ENCODE measurements at regions not wholly inside any gene's neighbourhood (a gene's known extent, or its start where the extent isn't known, plus 50 kb on each side); places are given as distances from the start of the nearest gene placed in this dataset.

DNA sequence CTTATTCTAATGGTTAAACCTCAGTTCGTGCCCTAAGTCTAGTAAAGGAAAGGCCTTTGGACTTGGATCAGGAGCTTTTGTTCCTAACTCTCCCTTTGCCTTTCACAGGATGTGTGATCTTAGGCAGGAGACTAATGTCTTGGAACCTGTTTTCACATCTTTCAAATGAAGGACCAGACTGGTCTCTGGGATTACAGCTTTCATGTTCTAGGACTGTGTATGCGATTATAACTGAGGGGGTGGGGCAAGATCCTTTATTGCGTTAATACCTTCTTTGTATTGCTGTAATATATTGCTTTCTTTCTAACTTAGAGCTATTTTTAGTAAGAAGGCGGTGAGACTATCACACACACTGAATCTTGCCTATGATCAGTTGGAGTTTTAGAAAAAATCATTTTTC lies 368.1 kb downstream of the RPRM start:
- H3K36me3 ChIP-seq, result no peaks in the 10 kb centered on the region
- intact Hi-C loops (cut with DNase I), result no loop called here
- H3K27me3 ChIP-seq, result no peaks in the 10 kb centered on the region
- 48 to 54% methylated on average over 4 of the region's 4 CpGs for WGBS, 2 donors
- DNase-seq, result no peak
- no peaks in the 10 kb centered on the region for H3K4me1 ChIP-seq
- TF ChIP-seq, protein P1, sequence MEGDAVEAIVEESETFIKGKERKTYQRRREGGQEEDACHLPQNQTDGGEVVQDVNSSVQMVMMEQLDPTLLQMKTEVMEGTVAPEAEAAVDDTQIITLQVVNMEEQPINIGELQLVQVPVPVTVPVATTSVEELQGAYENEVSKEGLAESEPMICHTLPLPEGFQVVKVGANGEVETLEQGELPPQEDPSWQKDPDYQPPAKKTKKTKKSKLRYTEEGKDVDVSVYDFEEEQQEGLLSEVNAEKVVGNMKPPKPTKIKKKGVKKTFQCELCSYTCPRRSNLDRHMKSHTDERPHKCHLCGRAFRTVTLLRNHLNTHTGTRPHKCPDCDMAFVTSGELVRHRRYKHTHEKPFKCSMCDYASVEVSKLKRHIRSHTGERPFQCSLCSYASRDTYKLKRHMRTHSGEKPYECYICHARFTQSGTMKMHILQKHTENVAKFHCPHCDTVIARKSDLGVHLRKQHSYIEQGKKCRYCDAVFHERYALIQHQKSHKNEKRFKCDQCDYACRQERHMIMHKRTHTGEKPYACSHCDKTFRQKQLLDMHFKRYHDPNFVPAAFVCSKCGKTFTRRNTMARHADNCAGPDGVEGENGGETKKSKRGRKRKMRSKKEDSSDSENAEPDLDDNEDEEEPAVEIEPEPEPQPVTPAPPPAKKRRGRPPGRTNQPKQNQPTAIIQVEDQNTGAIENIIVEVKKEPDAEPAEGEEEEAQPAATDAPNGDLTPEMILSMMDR (IDR thresholded peaks at IDR 0.05), result no peak
- no peak for TF ChIP-seq POLR2A (IDR thresholded peaks at IDR 0.05)
- no peaks in the 10 kb centered on the region for H3K9me3 ChIP-seq
- no peak overlapping the region for H3K27ac ChIP-seq
- no peak overlapping the region for H3K4me3 ChIP-seq

DNA sequence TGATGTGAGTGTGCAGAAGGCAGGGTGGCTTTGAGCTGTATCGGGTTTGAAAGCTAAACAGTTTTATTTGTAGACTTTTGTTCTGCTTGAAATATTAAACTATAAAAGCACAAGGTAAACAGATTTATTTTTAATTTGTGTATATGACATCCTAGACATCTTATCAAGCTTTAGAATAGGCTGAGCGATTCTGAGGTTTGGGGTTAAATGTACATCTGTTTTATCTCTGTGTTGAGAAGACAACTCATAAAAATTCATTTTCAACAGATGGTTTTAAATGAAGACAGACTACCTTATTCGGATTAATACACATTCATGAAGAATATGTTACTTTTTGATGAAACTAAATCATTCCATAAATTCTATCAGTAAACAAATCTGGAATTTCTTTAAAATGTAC lies 368.8 kb downstream of the RPRM start:
- no peaks in the 10 kb centered on the region for H3K4me1 ChIP-seq
- intact Hi-C loops (cut with DNase I), result no loop called here
- H3K27me3 ChIP-seq, result no peaks in the 10 kb centered on the region
- 77% methylated on average over 3 of the region's 3 CpGs for WGBS, 2 donors
- H3K4me3 ChIP-seq, result no peak overlapping the region
- H3K36me3 ChIP-seq, result no peaks in the 10 kb centered on the region
- no peak for DNase-seq
- TF ChIP-seq, protein P1 (IDR thresholded peaks at IDR 0.05), result no peak
- no peak for TF ChIP-seq POLR2A (IDR thresholded peaks at IDR 0.05)
- H3K9me3 ChIP-seq, result no peaks in the 10 kb centered on the region
- H3K27ac ChIP-seq, result no peak overlapping the region

DNA sequence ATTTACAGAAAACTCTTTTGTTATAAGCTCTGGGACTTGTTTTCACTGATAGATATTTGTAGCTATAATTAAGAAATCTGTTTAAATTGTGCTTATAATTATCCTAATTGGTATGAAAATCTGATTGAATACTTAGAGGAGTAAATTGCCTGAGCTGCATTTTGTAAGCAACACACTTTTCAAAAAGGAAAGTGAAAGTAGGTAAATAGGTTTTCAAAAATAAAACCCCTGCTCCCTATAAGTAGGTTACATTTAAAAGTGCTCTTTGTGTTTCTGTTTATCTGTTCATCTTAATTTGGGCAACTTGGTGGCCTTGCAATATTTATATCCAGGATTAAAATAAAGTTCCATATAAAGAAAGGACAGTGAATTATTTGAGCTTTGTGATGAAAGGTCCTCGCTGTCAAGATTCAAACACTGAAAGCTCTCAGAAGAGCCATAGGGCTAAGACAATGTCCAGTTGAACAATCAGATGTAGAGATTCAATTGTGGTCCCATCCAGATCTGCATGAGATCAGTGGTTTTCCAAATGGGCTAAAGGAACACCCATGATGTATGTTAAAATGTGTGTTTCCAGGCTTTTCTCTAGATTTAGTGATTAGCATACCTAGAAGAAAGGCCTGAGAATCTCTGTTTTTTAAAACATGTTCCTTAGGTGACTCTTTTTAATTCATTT lies 371.6 kb downstream of the RPRM start:
- whole genome bisulfite sequencing, 2 donors, result 75 to 82% methylated on average over 1 of the region's 1 CpG
- Histone ChIP-seq H3K9me3 (no peaks in the 10 kb centered on the region), H3K4me3 (no peak overlapping the region)

DNA sequence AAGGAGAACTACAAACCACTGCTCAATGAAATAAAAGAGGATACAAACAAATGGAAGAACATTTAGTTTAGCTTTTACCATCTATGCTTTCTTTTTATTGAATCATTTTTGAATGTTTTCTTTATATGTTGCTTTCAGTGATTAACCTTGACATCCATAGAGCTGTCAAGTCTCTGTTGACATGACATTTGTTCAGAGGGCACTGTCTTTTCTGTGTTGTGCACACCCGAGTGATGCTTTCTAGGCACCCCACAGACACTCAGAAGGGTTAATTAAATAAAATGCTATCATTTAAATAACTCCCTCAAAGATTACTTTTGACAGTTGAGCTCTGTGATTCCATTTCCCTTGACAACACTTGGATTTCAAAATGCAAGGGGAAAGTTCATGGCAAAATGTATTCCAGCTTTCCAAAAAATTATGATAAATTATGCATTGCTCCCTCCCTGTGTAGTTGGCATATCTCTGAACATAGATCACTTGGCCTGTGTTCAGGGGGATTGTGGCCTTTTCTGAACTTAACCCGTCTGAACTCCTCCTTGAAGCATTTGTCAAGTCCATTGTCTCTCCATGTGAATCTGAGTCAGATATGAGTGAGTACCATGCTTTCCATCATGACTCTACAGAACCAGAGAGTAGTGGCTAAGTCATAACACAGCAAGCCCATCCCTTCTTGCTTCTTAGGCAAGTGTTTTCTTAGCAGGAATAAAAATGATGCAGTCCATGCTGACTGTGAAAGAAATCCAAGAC lies 372.6 kb downstream of the RPRM start:
- 39 to 41% methylated on average over 2 of the region's 2 CpGs for WGBS, 2 donors
- intact Hi-C loops (cut with DNase I), result no loop called here
- Histone ChIP-seq H3K9me3 (no peaks in the 10 kb centered on the region), H3K36me3 (no peaks in the 10 kb centered on the region), H3K27me3 (no peaks in the 10 kb centered on the region), H3K4me1 (no peaks in the 10 kb centered on the region), H3K27ac (no peak overlapping the region), H3K4me3 (no peak overlapping the region)
- TF ChIP-seq, protein P1 (IDR thresholded peaks at IDR 0.05), result no peak
- TF ChIP-seq POLR2A (IDR thresholded peaks at IDR 0.05), result no peak
- no peak for DNase-seq

More for the DNA sequence above, 371.6 kb downstream of the RPRM start:
- H3K27ac ChIP-seq, result no peak overlapping the region
- TF ChIP-seq POLR2A (IDR thresholded peaks at IDR 0.05), result no peak
- TF ChIP-seq, protein P1 (IDR thresholded peaks at IDR 0.05), result no peak
- no peaks in the 10 kb centered on the region for H3K27me3 ChIP-seq
- no peaks in the 10 kb centered on the region for H3K4me1 ChIP-seq
- DNase-seq, result no peak
- intact Hi-C loops (cut with DNase I), result no loop called here
- no peaks in the 10 kb centered on the region for H3K36me3 ChIP-seq

DNA sequence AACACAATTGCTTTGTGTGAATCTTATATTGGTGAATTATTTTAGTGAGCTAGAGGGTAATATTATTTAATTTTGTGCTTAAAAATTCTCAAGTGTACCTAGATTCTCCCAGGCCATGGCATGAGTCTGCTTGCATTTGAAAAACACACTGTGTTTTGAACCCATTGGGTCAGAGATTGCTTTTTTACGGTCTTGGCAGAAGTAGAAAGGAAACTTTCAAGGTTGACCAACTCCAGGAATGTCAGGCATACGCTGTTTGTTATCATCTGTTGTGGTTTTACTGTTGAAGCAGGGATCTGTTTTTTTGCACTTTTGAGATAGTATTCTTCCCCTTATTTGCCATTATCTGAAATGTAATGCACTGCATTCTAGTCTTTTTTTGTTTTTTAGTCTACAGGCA lies 377.4 kb downstream of the RPRM start:
- intact Hi-C loops (cut with DNase I), result no loop called here

More for the DNA sequence above, 377.4 kb downstream of the RPRM start:
- no peaks in the 10 kb centered on the region for H3K27me3 ChIP-seq
- H3K4me3 ChIP-seq, result no peak overlapping the region
- DNase-seq, result no peak
- H3K9me3 ChIP-seq, result no peaks in the 10 kb centered on the region
- no peaks in the 10 kb centered on the region for H3K4me1 ChIP-seq
- H3K36me3 ChIP-seq, result no peaks in the 10 kb centered on the region
- WGBS, 2 donors, result 25 to 35% methylated on average over 2 of the region's 2 CpGs
- no peak for TF ChIP-seq POLR2A (IDR thresholded peaks at IDR 0.05)
- TF ChIP-seq, protein P1 (IDR thresholded peaks at IDR 0.05), result no peak
- H3K27ac ChIP-seq, result no peak overlapping the region
